Activated CD8-positive, alpha-beta memory T cell treated with anti-CD3 and anti-CD28 coated beads, Interleukin-2, amount 50 U/mL, for 4 hours (primary cell): ENCODE measurements at regions not wholly inside any gene's neighbourhood (a gene's known extent, or its start where the extent isn't known, plus 50 kb on each side); places are given as distances from the start of the nearest gene placed in this dataset.
"Not testable (repeated sequence)": the region's sequence is repeated elsewhere in the genome, so short reads cannot be mapped to it uniquely, and the experiment has no call there.

Source experiments
- DNase-seq: peaks from one replicate; pipeline ENCODE4 v3.0.0-alpha.2; 2020

DNA sequence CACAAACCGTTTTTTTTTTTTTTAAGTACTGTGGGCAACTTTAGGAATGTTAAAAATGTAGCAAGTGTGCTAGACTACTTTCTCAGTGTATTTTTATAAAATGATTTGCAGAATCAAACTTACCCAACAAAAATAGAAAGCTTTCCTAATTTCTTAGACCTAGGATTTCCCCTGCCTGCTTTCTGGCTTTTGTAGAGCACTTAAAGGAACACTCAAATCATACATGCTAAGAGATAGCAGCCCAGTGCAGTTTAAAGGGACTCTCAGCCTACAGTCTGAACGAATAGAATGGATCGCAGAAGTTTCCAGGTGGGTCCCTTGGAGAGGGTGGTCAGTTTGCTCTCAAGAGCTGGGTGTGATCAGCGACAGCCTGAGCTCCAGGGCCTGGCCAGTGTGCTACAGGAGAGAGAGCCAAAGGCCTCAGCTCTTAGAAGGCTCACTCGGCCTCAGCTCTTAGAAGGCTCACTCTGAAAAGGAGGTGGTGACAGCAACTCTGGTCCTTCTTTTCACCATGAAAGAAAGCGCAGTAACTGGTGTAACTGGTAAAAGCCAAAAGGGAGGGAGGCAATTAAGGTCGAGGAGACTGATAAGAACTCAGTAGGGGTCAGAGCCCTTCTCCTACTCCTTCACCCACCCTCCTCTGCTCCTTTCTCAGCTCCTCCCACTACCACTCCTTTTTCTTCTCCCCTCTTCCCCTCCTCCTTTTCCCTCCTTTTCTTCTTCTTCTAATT, 142.4 kb downstream of the ZFP64 start:
- no peak for DNase-seq

DNA sequence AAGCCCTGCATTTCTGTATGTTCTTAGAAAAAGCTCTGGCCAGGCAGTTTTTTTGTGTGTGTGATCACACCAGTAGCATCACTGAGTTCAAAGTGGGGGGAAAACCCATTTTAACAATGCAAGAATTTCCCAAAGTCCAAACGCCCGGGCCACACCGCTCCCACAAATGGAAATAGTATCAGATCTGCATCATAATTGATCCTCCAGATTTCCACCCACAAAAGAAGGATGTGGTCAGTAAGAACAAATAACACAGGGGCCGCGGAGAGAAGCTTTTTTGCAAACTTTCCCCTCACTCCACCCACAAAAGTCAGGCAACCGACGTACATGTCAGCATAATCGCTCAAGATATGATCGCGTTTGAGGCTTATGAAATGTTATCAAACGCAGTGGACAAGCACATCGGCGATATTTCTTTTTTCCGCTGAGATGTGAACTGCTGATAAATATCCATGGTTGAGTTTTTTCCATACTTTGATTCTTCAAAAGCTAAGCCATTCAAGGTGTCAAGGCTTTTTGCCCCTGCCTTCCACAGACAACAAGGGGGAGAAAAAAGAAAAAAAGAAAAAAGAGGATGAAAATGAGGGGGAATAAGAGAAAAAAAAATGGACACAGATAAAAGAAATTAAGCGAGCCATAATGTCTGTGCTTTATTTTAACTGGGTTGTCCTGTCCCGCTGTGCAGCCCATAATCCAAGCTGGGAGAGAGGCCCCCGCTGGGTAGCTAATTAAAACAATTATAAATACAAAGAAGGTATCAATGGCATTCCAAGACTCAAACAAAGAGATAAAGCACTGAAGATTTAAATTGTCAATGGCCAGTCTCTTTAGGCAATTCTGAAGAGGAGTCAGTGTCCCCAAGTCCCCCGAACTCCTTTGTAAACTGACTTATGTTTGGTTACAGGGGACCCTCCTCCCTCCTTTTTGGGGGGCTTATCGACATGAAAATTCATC, 143.5 kb downstream of the ZFP64 start:
- peak; percentile 14 for DNase-seq

DNA sequence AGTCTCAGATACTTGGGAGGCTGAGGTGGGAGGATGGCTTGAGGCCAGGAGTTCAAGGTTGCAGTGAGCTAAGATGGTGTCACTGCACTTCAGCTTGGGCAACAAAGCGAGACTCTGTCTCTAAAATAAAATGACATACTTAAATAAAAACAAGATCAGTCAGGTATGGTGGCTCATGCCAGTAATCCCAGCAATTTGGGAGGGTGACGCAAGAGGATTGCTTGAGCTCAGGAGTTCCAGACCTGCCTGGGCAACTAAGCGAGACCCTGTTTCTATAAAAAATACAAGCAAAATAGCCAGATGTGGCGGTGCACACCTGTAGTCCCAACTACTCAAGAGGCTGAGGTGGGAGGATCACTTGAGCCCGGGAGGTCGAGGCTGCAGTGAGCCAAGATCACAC, 149.6 kb downstream of the ZFP64 start:
- no peak for DNase-seq

DNA sequence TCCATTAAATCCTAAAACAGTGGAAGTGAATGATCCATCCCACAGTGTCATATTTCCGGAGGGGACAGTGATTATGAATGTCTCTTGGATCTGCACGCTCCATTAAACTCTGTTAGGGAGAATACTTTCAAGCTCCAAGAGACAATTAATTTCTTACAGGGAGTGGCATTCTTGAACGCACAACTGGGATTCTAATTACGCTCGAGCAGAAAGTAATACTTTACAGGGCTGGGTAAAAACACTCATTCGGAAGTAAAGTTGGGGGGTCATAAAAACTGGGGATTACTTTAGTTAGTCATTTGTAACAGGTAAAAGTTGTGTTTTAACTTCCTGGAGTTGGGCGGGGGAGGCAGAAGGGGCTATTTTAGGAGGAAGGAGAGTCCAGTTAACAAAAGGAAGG, 151.8 kb downstream of the ZFP64 start:
- DNase-seq, result no peak

DNA sequence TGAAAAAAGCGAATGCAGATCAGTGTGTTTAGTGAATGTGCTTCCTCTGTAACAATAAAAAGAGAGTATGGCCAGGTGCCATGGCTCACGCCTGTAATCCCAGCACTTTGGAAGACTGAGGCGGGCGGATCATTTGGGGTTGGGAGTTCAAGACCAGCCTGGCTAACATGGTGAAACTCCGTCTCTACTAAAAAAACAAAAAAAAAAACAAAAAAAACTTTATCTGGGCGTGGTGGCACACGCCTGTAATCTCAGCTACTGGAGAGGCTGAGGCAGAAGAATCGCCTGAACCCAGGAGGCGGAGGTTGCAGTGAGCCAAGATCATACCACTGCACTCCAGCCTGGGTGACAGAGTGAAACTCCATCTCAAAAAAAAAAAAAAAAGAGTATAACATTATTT, 152.9 kb downstream of the ZFP64 start:
- not testable (repeated sequence) for DNase-seq

DNA sequence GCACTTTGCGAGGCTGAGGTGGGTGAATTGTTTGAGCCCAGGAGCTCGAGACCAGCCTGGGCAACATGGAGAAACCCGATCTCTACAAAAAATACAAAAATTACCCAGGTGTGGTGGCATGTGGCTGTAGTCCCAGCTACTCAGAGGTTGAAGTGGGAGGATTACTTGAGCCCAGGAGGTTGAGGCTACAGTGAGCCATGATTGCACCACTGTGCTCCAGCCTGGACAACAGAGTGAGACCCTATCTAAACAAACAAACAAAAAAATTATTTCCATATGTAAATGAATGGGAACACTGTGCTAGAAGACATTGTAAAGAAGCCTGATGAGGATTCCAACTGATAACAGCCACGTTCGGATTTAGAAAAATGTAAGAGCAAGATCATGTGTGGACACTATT, 154.2 kb downstream of the ZFP64 start:
- no peak for DNase-seq

DNA sequence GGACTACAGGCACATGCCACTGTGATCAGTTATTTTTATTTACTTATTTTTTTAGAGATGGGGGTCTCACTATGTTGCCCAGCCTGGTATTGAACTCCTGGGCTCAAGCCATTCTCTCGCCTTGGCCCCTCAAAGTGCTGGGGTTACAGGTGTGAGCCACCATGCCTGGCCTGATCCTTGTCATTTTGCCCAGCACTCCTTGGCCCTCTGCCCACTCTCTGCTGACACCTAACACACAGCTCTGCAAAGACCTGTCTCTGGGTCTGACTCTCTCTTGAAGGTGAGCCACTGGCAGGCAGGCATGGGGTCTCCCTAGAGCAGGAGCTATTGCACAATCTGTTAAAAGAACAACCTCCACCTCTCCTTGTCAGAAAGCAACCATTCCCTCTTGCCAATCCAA, 155.6 kb downstream of the ZFP64 start:
- no peak for DNase-seq

DNA sequence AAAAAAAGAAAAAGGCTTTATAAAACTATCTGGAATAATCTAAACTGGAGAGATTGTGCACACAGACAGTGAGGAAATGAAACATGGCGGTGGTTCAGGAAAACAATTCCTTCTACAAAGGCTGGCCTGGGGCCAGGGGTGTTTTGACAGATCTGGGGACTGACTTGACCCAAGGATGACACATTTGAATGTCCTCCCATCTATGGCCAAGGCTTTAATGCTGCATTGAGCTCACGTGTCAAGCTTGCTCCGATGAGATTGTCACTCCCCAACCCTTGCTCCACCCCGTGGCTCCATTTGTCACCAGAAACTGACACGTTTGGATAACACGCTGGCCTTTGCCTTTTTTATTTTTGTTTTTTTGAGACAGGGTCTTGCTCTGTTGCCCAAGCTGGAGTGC, 156.1 kb downstream of the ZFP64 start:
- DNase-seq, result no peak

DNA sequence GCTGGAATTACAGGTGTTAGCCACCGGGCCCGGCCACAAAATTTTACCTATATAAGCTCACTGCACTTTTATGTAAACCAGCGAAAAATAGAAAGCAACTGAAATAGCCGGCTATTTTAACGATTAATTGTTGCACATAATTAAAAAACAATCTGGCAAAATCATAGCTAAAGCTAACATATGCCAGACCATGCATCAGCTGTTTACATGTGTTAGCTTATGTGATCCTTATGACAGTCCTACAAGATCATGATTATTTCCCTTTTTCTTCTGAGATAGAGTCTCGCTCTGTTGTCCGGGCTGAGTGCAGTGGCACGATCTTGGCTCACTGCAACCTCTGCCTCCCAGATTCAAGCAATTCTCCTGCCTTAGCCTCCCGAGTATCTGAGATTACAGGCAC, 157.0 kb downstream of the ZFP64 start:
- no peak for DNase-seq

DNA sequence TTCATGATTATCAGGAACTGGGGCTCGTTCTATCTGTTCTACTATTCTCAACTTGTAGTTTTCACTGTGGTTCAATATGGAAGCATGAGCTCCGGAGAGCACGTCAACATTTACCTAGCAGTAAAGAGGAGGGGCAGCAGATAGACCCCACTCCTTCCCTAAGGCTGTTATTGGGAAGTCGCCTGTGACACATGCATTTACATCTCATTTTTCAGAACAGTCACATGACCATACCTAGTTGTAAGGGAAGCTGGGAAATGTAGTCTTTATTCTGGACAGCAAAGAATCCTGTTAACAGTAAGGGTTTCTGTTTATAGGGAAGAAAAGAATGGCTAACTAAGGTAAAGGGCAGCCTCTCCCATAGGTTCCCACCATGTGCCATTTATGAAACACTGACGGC, 158.3 kb downstream of the ZFP64 start:
- no peak for DNase-seq

DNA sequence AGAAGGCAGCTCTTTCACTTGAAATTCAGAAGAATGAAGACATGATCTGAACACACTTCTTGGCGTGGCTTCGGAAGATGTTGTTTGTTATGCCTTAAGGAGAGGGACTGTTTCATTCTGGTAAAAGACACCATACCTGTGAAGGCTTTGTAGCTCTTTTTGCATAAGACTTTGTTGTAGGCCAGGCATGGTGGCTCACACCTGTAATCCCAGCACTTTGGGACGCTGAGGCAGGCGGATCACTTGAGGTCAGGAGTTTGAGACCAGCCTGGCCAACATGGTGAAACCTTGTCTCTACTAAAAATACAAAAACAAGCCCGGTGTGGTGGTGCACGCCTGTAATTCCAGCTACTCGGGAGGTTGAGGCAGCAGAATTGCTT, 159.3 kb downstream of the ZFP64 start:
- not testable (repeated sequence) for DNase-seq

DNA sequence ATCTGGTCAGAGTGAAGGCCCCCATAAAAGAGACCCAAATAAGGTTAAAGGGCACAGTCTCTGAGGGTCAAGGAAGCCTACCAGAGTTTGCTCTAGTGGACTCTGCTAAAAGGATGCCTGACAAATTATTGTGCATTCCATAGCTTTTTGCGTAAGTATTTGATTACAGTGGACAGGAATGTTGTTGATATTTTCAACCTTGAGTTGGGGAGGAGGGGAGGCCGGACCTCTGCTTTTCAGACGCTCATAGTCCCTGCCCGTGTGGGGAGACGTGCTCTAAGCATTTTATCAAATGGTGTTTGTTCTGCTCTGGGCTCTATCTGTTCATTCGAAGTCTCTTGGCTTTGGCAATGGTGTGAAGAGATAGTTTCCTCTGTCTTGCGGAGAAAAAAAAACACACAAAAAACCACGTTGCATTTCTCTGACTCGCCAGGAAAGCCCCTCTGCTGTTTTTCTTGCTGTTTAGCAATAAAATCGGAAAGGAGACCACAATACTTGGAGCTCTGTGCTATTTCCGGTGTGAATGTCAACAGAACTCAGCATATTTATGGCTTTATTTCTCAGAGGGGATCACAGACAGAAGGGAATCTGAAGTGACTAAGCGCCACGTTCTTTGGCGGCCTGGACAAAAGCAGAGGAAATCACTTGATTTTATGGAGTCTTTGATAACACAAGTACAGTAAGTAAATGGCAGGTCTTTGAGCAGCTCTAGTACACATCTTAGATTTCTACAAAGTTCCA, 159.8 kb downstream of the ZFP64 start:
- no peak for DNase-seq

DNA sequence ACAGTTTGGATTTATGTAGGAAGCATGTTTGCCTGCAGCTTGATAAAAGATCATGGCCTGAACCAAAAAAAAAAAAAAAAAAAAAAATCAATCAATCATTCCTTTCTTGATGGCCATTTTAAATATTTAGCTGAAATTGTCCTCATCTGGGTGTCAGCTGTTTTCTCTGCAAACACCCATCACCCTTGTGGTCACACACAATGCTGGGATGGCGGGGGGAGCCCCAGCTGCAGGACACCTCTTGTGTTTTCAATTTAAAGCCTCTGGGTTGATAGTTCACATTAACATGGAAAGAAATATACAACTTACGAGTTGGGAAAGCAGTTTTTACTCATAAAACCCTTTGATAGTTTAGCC, 160.4 kb downstream of the ZFP64 start:
- no peak for DNase-seq

DNA sequence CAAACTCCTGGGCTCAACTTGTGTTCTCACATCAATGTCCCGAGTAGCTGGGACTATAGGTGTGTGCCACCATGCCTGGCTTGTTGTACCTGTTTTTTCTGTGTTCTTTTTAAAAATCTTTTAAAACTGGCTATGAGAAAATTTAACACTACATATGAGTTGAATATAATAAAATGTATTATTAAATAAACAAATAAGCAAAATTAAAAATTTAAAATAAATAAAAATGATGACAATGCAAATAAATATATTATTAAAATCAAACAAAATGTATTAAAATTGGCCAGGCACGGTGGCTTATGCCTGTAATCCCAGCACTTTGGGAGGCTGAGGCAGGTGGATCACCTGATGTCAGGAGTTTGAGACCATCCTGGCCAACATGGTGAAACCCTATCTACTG, 162.4 kb downstream of the ZFP64 start:
- DNase-seq, result not testable (repeated sequence)

DNA sequence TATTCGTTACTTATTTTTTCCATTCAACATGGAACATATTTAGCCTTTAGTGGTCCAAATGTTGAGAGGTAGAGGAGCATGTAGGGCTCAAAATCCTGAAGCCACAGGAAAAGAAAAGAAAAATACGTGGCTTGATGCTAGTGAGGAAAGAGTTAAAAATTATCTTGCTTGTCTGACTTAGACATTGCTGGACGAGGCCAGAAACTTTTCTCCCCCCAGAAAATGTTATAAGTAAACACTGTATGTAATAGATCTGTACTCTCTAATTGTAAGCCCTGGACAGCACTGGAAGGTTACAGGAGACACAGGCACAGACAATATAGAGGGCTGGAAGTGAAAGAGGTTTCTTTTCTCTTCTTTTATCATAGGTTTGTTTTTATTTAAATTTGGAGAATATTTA, 165.6 kb downstream of the ZFP64 start:
- no peak for DNase-seq

DNA sequence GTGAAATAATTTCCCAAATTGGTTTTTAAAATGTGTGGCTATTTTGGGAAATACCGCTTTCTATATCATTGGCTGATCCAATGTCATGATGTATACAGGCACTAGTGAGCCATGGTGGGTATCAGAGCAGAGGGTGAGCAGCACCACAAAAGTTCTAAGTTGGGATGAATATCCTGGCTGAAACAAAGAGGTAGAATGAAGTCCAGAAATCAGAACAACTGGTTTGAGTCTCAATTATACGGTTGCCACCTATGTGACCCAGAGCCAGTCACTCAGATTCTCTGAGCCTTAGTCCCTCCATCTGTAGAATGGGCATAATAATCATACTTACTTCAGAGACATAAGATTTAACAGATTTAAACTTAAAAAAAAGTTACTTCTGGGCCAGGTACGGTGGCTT, 172.3 kb downstream of the ZFP64 start:
- DNase-seq, result no peak

DNA sequence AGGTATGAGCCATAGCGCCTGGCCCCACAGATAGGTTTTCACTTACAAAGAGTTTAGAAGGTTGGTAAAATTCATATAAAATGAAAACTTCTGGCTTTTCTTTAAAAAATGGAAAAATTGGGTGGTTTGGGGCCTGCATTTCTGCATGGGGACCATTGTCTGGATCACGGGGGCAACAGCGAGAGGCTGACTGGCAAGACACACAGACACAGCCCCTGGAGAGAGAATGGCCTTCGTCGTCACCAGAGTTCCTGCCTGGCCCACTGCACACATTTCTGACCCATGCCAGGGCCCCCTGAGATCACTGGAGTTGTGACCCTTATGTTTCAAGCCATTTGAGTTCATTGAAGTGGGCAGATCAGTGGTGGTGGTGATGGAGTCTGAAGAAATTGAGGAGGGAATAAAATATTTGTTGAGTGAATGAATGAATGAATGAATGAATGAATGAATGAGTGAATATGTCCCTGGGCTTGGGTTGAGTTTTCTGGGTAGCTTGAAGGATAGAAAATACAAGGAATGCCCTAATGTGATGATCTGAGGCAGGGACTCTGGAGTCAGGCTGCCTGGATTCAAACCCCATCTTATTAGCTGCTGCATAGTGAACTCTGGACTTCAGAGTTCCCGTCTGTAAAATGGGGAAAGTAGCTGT, 173.8 kb downstream of the ZFP64 start:
- DNase-seq, result no peak

DNA sequence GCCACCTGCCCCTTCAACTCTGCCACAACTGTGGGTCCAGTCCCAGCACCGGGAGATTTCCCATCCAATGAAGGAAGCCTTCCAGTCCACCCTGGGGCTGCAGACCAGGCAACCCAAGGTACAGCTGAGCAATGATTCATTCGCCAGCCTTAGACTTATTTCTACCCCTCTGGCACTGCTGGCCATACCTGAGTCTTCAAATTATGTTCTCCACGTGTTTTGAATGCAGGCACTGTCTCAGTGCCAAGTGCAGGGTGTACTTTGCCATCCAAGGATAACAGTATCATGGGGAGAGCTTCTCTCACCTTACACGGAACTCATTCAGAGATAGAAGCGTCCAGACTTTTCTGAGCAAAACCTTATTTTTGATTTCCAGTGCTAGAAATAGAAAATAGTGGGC, 175.6 kb downstream of the ZFP64 start:
- no peak for DNase-seq

DNA sequence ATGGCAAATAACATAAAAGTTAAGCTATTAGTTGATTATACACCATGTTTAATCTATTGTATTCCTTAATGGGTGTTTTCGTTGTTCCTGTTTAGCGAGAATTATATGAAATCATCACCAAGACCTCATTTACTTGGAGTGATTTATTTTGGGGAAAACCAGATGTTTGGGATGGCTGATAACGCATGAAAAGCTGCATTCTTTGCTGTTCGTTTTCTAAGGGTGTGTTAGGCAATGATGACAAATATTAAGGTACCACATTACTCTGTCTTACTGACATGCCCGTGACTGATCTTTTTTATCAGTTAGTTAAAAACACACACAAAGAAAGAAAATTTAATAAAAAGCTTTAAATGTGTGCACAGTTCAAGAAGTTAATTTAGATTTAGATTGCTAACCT, 176.4 kb downstream of the ZFP64 start:
- no peak for DNase-seq

DNA sequence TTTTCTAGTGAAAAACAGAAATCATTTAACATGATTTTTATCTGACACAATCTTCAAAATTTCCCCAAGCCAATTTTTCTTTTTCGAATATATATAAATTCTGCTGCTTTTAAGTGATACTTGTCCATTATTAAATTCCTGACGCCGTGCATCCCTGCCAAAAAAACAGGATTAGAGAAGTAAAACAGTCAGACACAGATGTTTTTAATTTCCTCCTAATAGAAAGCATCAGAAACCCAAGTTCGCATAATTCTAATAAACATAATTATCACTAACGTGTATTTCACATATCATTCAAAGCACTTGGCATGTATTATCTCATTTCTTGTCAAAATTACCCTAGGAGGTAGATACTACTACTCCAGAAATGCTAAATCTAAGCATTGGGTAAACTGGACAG, 179.5 kb downstream of the ZFP64 start:
- DNase-seq, result no peak

DNA sequence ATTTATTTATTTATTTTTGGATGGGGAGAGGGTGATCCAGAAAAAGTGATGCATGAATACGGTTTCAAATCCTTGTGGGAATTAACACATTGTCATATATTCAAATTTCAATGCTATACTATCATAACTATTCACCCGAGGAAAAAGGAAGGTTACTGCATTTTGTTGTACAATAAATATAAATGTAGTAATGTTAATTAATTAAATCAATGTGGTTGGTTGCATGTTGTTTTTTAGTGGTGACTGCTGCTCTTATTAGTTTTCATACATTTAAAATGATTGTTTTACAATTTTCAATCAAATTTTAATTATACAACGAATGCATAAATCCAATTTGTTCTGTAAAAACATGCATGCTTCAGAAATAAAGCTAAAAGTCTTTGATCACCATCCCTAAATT, 180.5 kb downstream of the ZFP64 start:
- DNase-seq, result no peak

DNA sequence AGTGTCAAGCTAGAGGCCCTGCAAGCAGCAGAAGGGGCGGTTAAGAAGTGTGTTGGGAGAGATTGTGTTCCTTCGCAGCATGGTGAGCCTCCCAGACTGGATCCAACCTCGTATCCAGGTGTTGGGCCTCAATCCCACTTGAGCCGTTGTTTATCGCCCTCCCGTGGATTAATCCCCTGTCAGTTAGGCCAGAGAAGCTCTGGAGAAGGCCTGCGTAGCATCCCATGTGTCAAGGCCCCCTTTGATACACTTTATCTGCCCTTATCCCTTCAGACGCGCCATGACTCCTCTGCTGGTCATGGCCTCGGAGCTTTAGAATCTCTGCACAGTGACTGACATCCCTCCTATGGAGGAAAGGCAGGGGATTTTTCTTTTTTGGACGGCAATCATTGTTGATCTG, 181.0 kb downstream of the ZFP64 start:
- no peak for DNase-seq

DNA sequence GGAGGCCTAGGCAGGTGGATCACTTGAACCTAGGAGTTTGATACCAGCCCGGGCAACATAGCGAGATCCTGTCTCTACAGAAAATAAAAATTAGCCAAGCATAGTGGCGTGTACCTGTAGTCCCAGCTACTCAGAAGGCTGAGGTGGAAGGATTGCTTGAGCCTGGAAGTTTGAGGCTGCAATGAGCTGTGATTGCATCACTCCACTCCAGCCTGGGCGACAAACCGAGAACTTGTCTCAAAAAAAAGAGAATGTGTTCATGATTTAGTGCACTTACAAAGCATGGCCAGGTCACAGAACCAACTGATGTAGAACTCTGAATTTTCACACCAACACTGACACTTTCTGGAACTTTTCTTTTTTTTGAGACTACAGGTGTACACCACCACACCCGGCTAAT, 182.7 kb downstream of the ZFP64 start:
- no peak for DNase-seq
